GM21423 (cell line): ENCODE measurements at regions not wholly inside any gene's neighbourhood (a gene's known extent, or its start where the extent isn't known, plus 50 kb on each side); places are given as distances from the start of the nearest gene placed in this dataset.
"Not testable (repeated sequence)": the region's sequence is repeated elsewhere in the genome, so short reads cannot be mapped to it uniquely, and the experiment has no call there.

Source experiments
- ATAC-seq: cut with Tn5 transposase; IDR thresholded peaks from one replicate; pipeline ENCODE4 v1.9.1; 2021; ENCODE audit warnings: mild to moderate bottlenecking, moderate library complexity; ENCODE audit not compliant: unreplicated experiment

DNA sequence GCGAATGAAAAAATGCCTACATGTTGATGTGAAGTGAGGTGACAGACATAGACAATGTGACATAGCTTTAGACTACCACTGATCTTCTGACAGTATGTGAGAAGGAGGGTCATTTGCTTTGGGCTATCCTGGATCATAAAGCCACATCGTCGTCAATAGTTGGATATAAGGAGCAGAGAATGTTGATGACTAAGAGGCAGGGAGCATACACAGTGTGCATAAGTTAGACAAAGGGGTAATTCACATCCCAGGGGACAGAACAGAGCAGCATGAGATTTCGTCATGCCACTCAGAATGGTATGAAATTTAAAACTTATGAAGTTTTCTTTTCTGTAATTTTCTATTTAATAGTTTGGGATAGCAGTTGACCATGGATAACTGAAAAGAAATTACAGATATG is 403.2 kb downstream of the DSC3 start:
- ATAC-seq, result no peak

DNA sequence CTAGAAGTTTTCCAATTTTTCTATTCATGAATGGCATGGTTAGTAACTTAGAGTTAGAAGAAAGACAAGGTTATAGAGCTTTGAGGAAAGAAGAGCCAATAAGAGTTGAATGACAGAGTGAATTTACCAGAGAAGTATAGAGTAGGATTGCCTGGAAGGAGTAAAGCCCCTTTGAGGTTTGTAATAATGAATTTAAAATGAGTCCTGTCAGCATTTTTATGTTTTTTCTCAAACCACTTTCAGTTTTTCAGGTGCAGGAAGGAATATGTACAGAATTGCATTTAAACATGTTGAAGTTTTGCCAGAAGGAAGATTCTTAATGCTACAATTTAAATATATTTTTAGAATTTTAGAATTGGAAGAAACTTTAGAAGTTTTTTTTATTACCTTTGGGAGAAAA is 408.3 kb downstream of the DSC3 start:
- ATAC-seq, result no peak

DNA sequence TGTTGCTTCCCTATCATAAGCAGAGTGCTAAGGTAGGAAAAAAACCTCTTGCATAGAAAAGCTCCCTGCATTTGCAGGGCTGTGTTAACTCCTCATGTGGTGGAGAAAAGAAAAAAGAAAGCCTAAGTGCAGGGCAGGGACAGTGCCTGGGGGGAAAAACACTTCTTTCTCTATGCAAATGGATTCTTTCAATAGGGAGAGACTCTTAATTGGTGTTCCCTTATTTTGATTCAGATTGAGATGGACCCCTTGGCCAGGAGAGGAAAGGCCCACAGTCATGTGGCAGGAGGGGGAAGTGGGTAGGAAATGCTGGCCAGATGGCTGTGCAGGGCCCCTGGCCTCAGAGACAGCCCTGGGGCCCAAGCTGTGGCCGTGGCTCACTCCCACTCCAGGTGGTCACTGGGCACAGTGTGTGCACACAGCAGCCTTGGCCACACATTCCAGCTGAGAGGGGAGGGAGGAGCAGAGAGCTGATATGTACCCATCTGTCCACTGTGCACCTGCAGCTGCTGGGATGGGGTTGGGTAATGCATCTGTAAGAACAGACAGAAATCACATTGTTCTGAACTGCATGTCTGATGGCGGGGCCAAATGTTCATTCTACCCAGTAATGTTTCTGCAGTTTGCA is 410.4 kb downstream of the DSC3 start:
- no peak for ATAC-seq

DNA sequence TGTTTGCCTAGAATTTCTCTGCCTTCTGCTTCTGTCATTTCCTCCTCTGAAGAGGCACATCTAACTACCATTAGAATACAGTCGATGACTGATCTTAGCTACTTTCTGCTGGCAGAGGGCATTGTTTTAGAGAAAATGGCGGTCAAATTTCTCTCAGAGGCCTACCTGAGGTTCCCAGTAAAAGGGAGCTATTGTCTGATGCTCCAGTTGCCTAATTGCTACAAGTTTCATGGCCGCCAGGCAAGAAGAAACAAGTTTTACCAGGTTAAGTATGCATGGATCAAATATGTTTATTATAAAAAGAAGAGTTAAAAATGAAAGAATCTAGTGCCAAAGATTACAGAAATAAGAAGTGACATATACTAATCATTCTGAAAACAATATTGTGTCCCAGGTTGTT is 416.6 kb downstream of the DSC3 start:
- no peak for ATAC-seq

DNA sequence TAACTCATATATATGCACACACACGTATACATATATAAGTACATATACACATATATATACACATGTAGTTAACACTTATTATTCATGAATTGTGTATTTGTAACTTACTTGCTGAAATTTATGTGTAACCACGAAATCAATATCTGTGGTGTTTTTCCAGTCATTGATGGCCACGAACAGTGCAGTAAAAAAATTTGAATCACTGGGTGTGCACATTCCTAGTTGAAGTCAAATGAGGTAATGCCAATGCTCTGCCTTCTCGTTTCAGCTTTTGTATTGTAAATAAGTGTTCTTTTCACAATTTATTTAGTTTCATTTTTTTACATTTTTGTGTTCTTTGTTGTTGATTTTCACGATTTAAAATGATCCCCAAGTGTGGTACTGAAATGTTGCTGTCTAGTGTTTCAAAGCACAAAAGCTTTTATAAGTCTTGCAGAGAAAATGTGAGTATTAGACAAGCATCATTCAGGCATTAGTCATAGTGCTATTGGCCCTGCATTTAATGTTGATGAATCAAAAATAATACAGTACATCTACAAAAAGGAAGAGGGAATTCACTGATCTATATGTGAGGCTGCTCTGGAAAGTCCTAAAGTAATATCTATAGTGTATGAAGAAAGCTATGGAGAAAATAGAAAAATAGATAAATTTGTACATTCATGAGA is 419.0 kb downstream of the DSC3 start:
- ATAC-seq, result no peak

DNA sequence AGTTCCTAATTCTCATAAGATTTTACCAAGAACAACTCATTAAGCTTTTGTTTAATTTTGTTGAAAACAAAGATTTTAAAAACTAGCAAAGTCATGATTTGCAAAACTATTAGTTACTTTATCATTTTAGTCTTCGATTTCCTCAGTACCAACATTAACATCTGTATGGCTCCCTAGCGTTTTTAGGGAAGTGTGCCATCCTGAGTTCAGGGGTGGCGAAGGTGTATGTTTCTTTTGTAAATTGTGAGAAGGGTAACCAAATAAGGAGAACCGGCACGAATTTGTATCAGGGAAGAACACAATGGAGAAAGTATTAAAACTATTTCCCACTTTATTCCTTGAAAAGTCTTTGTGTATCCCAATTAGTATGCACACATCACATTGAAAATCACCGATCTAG is 419.9 kb downstream of the DSC3 start:
- no peak for ATAC-seq

DNA sequence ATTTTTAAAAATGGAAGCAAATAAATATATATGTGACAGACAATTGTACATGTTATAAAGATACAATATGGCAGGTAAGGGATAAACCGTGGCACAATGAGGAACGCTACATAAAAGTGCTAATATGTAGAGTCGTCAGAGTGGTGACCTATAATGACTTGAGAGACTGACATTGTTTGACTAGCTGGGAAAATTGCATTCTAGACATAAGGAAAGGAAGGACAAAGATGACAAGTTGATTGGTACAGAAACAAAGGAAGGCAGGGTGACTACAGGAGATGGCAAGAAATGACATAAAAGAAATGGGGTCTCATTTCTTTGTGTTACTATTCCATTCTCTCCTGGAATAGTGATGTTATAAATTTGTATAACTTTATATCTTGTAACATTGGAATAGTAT is 420.4 kb downstream of the DSC3 start:
- ATAC-seq, result no peak

DNA sequence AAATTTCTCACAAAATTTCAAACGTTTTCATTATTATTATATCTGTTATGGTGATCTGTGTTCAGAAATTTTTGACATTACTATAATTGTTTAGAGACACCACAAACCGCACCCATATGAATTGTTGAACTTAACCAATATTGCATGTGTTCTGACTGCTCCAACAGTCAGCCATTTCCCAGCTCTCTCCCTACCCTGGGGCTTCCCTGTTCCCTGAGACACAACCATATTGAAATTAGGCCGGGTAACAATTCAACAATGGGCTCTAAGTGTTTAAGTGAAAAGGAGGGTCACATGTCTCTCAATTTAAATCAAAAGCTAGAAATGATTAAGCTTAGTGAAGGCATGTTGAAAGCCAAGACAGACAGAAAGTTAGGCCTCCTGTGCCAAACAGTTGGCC is 424.0 kb downstream of the DSC3 start:
- no peak for ATAC-seq

DNA sequence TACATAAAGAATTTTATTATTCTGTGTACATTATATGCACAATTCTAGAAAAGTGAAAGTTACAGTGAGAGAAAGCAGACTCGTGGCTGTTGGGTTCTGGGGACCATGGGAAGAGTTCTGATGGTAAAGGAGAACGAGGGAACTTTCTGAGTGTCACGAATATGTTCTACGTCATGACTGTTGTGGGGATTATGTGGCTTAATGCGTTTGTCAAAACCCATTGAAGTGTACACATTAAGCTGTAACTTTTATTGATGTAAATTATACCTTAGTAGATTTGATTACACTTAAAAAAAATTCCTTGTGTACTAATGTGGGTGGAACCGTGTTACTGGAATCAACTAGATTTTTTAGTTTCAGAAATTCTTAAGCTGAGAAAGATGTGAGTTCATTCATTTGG is 426.1 kb downstream of the DSC3 start:
- no peak for ATAC-seq

DNA sequence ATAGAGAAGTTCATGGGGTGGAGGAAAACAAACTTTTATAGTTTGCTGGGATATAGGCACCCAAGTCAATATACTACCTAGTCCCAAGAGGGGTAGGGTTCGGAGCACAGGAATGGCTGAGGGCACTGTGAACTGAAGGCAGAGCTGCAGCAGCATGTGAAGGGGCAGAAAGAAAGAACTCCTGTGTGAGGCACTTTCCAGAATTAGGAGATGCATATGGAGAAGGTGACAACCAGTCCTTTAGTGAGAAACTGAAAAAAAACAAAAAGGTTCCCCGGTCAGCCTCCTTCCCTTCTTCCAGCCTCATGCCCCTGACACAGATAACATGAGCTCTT is 429.1 kb downstream of the DSC3 start:
- no peak for ATAC-seq

DNA sequence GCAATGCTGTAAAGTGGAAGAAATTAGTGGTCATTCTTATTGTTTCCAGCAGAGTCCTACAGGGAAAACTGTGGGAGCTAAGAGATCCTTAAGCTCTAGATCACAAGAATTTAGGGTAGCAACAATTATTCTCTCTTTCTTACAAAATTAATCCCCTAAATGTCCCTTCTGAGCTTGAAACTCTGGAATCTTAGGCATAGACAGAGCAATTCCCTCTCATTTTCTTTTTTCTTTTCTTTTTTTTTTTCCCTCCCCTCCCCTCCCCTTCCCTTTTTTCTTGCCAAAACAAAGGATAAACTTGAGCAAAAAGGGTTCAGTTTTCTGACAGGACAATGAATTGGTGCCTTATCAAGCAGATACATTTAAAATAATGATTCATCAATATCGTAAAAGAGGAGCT is 441.0 kb downstream of the DSC3 start:
- ATAC-seq, result no peak

DNA sequence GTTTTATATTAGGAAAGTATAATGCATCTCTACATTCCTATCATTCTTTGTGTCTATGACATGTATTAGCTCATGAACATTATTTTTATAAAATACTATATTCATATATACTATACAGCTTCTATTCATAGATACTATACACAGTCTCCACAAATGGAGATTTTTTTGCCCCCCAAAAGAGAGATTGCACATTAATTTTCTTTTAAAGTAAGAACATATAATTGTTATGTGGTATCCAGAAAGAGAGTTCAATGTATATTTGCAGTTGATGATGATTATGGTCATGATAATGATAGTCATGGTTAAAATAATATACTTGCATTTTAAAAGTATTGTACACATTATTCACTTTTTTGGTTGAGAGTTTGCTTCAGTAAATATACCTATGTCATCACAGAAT is 445.3 kb downstream of the DSC3 start:
- no peak for ATAC-seq

DNA sequence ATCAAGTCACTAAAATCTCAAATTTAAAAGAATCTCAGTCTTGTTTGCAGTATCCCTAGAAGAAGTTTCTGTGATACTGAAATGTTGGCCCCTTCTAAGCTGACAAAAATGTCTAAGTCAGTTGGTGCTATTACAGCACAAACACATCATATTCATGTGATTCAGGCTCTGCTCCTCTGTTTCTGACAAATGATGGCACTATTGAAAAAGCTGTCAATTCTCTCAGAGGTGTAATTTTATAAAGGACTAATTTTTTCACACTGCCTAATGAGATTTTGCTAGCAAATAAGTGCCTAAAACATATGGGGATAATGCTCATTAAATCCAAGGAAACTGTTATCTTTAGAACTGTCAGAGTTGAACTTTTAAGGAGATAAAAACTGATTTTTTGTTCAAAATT is 445.9 kb downstream of the DSC3 start:
- ATAC-seq, result no peak

DNA sequence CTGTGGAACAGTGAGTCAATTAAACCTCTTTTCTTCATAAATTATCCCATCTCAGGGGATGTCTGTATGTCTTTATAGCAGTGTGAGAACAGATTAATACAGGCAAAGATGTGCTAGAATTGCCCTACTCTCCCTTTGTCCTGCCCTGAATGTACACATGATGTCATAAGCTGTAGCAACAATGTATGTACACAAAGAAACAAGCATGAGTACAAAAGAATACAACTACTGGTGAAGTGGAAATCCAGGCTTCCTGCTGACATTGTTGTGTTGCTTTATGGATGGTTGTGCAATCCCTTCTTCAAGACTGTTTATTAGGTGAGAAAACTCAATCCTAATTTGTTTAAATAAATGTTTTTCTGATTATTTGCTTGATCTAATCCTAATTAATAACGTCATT is 446.6 kb downstream of the DSC3 start:
- ATAC-seq, result no peak

DNA sequence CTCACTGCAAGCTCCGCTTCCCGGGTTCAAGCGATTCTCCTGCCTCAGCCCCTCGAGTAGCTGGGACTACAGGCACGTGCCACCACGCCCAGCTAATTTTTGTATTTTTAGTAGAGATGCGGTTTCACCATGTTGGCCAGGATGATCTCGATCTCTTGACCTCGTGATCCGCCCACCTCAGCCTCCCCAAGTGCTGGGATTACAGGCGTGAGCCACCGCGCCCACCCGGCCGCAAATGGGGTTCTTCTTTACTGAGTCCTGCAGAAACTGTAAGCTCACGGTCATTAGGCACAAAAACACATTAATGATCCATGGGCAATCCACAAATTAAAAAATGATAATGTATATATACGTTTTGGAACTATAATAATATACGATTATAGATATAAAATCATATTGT is 447.6 kb downstream of the DSC3 start:
- not testable (repeated sequence) for ATAC-seq

DNA sequence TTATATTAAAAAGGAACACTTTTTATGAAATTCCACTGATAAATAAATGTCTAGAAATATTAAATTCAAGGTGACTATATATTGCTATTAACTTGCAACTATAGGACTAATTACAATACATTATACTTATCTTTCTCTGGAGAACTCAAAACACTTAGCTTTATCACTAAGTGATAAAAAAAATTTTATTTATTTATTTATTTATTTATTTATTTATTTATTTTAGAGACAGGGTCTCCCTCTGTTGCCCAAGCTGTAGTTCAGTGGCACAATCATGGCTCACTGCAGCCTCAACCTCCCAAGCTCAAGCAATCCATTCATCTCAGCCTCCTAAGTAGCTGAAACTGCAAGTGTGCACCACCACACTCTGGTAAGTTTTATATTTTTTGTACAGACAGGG is 451.1 kb downstream of the DSC3 start:
- ATAC-seq, result no peak

DNA sequence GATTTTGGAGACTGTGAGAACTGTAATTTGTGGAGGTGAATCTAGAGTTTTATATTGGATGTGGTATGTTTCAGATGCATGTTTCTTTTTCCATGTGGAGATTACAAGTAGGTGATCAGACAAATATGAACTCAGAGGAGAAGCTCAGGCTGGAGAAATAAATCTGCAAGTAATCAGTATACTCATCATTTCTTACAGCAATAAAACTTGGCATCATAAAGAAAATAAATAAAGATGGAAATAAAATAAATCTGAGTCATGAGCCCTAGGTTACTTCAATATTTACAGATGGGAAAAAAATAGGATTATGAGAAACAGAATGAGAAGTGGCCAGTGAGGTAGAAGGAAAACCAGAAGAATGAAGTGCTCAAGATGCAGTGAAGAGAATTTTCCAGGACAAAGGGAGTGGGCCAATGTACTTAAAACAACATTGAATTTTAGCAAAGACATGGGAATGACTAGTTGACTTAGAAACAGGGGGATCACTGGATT is 453.8 kb downstream of the DSC3 start:
- ATAC-seq, result no peak

DNA sequence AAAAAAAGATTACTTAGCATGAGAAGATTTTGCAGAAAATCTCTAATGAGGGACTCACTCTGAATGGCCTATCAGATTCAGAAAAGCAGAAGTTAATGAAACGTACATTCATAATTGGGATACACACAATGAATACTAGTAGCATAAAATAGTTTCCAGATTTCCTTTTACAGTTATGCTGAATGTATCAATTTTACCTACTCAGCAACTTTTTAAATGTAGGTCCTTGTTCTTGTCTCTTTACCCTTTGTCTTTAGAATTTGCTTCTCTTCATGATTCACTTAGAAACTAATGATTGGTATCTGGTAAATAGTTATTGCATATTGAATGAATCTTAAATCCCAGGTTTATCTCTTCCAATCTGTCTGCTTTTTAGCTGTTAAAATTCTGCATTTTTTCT is 458.8 kb downstream of the DSC3 start:
- no peak for ATAC-seq

DNA sequence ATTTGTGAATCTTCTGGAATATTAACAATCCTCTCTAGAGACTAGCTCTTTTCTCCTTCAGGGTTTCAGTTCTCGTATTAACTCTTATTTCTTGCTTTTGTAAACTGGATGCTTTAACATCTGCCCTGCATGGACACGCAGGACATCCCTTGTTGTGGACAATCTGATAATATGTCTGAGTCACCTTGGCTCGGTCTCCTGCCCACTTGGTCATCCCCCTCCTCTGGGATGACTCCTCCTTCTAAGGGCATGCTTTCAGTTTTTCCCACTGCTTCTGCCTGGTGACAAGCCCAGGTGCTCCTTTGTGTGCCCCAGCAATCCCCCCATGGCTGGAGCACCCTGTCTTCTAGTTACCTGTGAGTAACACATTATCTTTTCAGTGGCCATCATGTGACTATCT is 460.5 kb downstream of the DSC3 start:
- no peak for ATAC-seq

DNA sequence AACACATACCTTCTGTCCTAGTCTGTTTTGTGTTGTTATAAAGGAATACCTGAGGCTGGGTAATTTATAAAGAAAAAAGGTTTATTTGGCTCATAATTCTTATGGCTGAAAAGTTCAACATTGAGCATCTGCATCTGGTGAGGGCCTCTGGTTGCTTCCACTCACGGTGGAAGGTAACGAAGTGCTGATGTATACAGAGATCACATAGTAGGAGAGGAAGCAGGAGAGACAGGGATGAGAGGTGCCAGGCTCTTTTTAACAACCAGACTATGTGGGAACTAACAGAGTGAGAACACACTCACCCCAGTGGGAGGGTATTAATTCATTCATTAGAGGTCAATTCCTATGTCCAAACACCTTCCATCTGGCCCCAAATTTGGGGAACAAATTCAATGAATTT is 463.8 kb downstream of the DSC3 start:
- no peak for ATAC-seq

DNA sequence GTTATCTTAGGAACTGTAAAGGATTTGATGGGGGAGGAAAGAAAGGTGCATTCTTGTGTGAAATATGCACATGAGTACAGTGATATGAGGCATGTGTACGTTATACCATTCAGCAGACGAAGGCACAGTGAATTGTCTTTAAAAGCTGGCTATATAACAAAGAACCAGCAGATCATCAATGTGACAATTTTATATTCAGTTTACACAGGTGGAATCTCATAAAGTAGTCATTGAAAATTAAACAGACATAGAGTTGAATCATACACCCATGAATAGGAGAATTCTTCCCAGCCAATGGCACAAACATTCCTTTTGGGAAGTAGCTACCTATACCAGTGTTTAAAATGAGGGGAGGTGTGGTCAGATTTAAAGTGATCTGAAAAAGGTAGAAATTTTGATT is 470.3 kb downstream of the DSC3 start:
- ATAC-seq, result no peak

DNA sequence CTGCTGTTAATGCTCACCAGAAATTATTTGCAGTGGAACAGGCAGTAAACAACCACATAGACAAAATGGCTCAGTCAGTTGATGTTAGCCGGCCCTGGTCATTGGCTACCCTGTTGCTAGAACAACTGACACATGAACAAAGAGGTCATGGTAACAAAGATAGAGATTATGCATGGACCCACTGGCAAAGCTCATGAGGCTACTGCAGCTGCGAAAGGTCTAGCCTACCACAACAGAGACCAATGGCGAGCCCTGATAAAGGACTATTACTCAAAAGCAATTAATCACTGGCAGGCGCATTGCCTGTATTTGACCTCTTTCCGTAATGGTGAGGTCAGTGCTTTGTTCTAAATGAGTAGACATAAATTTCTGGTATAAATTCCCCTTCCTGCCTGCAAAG is 474.2 kb downstream of the DSC3 start:
- no peak for ATAC-seq

DNA sequence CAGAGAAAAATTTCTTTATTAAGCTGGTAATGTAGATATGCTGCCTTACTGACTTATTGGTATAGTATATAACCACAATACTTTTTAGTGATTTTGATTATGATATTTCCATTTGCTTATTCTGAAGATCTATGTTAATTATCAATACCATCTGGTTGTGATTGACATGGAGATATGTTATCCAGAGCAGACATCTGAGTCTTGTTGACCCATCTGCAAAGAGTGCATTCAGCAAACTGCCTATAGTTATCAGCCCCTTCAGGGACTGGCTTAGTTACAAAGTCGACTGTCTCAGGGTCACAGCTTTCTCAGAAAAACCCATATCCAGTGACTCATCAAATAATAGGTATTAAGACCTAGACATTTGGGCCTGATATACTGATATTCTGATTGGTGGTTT is 475.7 kb downstream of the DSC3 start:
- no peak for ATAC-seq
